NOMO-1 treated with dmso at 0.1 percent for 144 hours (cell line): ENCODE measurements at regions not wholly inside any gene's neighbourhood (a gene's known extent, or its start where the extent isn't known, plus 50 kb on each side); places are given as distances from the start of the nearest gene placed in this dataset.
"Not testable (repeated sequence)": the region's sequence is repeated elsewhere in the genome, so short reads cannot be mapped to it uniquely, and the experiment has no call there.

ENCODE experiments used
- DNase-seq: peaks from one replicate; lab custom pipeline; 2025; ENCODE audit not compliant: unreplicated experiment; lab: John Stamatoyannopoulos, UW

- DNase-seq = no peak
These were observed 80.5 kb upstream of the PPARGC1A start for GRCh38 chr4:23970201-23970850.

- no peak for DNase-seq
These were observed 79.8 kb upstream of the PPARGC1A start for GRCh38 chr4:23969635-23970145.

GRCh38 chr4:23967281-23967680 is 77.4 kb upstream of the PPARGC1A start:
- DNase-seq = no peak

GRCh38 chr4:23966725-23967124 is 76.9 kb upstream of the PPARGC1A start:
- DNase-seq = no peak

GRCh38 chr4:23962462-23962861 is 72.6 kb upstream of the PPARGC1A start:
- DNase-seq = no peak

- not testable (repeated sequence) for DNase-seq
These were observed 71.5 kb upstream of the PPARGC1A start for GRCh38 chr4:23961395-23961794.

GRCh38 chr4:23959396-23960148 is 69.7 kb upstream of the PPARGC1A start:
- no peak for DNase-seq

- no peak for DNase-seq
These were observed 68.9 kb upstream of the PPARGC1A start for GRCh38 chr4:23958749-23959148.

GRCh38 chr4:23957465-23957864 is 67.6 kb upstream of the PPARGC1A start:
- DNase-seq = no peak

- DNase-seq = no peak
These were observed 66.9 kb upstream of the PPARGC1A start for GRCh38 chr4:23956601-23957364.

GRCh38 chr4:23952258-23952657 is 62.4 kb upstream of the PPARGC1A start:
- DNase-seq = peak; percentile 33

- DNase-seq = no peak
These were observed 58.0 kb upstream of the PPARGC1A start for GRCh38 chr4:23947826-23948225.

- no peak for DNase-seq
These were observed 56.5 kb upstream of the PPARGC1A start for GRCh38 chr4:23946299-23946698.

- peak; percentile 85 for DNase-seq
These were observed 55.7 kb upstream of the PPARGC1A start for GRCh38 chr4:23945451-23946017.

- DNase-seq = not testable (repeated sequence)
These were observed 54.7 kb upstream of the PPARGC1A start for GRCh38 chr4:23944556-23944955.

- DNase-seq = no peak
These were observed 53.6 kb upstream of the PPARGC1A start for GRCh38 chr4:23943478-23943877.

GRCh38 chr4:23942471-23942870 is 52.6 kb upstream of the PPARGC1A start:
- DNase-seq = no peak
